GM12864 (cell line): ENCODE measurements at regions not wholly inside any gene's neighbourhood (a gene's known extent, or its start where the extent isn't known, plus 50 kb on each side); places are given as distances from the start of the nearest gene placed in this dataset.
"Not testable (repeated sequence)": the region's sequence is repeated elsewhere in the genome, so short reads cannot be mapped to it uniquely, and the experiment has no call there.

Experiments
- DNase-seq: peaks from one replicate; pipeline ENCODE4 v3.0.0-alpha.2; 2011; ENCODE audit warnings: low read depth
- H3K4me3 ChIP-seq: 2 replicates; pipeline ENCODE4 v1.5.1; 2011; ENCODE audit warnings: mild to moderate bottlenecking, low read depth, low read length, control low read depth
- TF ChIP-seq, protein P1 (sequence below): IDR thresholded peaks from 2 replicates; pipeline ENCODE4 v1.5.1; 2011; ENCODE audit warnings: low read depth, mild to moderate bottlenecking, moderate library complexity, low read length, control low read depth, inconsistent platforms; ENCODE audit errors: missing control alignments

- no peak overlapping the region for H3K4me3 ChIP-seq
- DNase-seq, result no peak
- TF ChIP-seq, protein P1, sequence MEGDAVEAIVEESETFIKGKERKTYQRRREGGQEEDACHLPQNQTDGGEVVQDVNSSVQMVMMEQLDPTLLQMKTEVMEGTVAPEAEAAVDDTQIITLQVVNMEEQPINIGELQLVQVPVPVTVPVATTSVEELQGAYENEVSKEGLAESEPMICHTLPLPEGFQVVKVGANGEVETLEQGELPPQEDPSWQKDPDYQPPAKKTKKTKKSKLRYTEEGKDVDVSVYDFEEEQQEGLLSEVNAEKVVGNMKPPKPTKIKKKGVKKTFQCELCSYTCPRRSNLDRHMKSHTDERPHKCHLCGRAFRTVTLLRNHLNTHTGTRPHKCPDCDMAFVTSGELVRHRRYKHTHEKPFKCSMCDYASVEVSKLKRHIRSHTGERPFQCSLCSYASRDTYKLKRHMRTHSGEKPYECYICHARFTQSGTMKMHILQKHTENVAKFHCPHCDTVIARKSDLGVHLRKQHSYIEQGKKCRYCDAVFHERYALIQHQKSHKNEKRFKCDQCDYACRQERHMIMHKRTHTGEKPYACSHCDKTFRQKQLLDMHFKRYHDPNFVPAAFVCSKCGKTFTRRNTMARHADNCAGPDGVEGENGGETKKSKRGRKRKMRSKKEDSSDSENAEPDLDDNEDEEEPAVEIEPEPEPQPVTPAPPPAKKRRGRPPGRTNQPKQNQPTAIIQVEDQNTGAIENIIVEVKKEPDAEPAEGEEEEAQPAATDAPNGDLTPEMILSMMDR, result no peak
Observed at GRCh38 chr1:74861867-74862266, 128.9 kb downstream of the TYW3 start.

DNA sequence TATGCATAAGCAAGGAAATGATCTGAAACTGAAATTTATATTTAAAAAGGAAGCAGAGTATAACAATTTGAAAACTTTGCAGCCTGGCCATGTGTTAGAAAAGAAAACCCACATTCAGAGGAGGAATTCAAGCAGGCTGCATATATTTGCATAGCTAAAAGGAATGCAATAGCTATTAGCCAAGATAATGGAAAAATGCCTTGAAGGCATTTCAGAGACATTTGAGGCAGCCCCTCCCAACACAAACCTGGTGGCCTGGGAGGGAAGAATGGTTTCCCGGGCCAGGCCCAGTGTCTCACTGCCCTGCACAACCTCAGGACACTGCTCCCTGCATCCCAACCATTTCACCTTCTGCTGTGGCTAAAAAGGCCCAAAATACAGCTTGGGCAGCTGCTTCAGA is 136.8 kb downstream of the TYW3 start:
- no peak for DNase-seq
- no peak overlapping the region for H3K4me3 ChIP-seq
- TF ChIP-seq, protein P1, result no peak

DNA sequence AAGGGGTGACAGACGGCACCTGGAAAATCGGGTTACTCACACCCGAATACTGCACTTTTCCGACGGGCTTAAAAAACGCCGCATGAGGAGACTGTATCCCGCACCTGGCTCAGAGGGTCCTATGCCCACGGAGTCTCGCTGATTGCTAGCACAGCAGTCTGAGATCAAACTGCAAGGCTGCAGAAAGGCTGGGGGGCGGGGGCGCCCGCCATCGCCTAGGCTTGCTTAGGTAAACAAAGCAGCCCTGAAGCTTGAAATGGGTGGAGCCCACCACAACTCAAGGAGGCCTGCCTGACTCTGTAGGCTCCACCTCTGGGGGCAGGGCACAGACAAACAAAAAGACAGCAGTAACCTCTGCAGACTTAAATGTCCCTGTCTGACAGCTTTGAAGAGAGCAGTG is 144.4 kb downstream of the TYW3 start:
- not testable (repeated sequence) for DNase-seq

DNA sequence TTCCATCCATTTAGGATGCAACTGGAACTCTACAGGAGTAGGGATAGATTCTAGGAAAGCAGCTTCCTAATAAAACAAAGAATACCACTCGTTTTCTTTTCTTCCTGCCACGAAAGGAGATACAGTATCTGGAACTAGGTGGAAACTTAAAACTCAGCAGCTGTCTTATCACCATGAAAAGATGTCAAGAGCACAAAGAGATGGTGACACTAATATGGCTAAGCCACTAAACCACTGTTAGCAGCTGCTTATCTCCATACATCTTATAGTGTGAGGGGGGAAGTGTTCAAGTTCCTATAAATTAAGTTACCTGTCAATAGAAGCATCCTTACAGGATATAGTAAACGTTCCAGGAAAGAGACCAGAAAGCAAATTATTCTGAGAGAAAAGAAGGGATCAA is 162.5 kb downstream of the TYW3 start:
- TF ChIP-seq, protein P1, result no peak
- no peak for DNase-seq
- H3K4me3 ChIP-seq, result no peak overlapping the region

More for the DNA sequence above, 144.4 kb downstream of the TYW3 start:
- not testable (repeated sequence) for H3K4me3 ChIP-seq

GRCh38 chr1:74908131-74908530 is 175.2 kb downstream of the TYW3 start:
- no peak overlapping the region for H3K4me3 ChIP-seq
- no peak for DNase-seq
- TF ChIP-seq, protein P1, result no peak

DNA sequence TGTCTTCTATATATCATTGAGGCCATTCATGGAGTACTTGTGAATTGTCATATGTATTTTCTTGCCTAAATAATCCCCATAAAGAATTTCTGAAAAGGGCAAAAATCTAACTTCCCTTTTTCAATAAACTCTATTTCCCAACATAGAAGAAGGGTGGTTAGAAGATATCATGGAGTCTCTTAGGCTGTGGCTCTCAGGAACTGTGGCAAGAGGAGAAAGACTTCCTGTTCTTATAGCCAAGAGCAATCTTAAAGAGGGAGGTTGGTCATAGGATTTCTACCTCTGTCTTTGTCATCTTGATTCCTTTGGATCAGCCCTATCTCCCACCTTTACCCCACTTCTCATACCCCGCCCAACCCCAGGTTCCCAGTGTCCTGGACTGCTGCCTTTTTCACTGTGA is 175.8 kb downstream of the TYW3 start:
- DNase-seq, result no peak
- no peak overlapping the region for H3K4me3 ChIP-seq
- TF ChIP-seq, protein P1, result no peak

DNA sequence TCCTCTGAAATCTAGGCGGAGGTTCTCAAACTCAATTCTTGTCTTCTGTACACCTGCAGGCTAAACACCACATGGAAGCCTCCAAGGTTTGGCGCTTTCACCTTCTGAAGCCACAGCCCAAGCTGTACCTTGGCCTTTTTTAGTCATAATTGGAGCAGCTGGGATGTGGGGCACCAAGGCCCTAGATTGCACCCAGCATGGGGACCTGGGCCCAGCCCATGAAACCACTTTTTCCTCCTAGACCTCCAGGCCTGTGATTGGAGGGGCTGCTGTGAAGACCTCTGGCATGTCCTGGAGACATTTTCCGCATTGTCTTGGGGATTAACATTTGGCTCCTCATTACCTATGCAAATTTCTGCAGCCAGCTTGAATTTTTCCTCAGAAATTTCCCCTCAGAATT is 181.0 kb downstream of the TYW3 start:
- TF ChIP-seq, protein P1, result no peak
- H3K4me3 ChIP-seq, result no peak overlapping the region
- no peak for DNase-seq

GRCh38 chr1:74933500-74933899 is 200.5 kb downstream of the TYW3 start:
- TF ChIP-seq, protein P1, result no peak
- no peak for DNase-seq
- no peak overlapping the region for H3K4me3 ChIP-seq
